Ascending aorta (tissue), 2 donors: ENCODE measurements at regions not wholly inside any gene's neighbourhood (a gene's known extent, or its start where the extent isn't known, plus 50 kb on each side); places are given as distances from the start of the nearest gene placed in this dataset.

Experiments used
- DNase-seq, 2 donors: peaks; one replicate each; pipeline ENCODE4 v3.0.0-alpha.2; 2019; ENCODE audit warnings: low spot score in 2 of 2
- H3K27ac ChIP-seq, 2 donors: fragments of 200-600 bp; sonication (generic); one replicate each; pipeline ENCODE4 v1.5.1; 2016 to 2017; ENCODE audit warnings: mild to moderate bottlenecking in 1 of 2
- H3K27me3 ChIP-seq: fragments of 200-600 bp; sonication (generic); one replicate; pipeline ENCODE4 v1.5.1; 2017
- H3K36me3 ChIP-seq, 2 donors: fragments of 200-600 bp; sonication (generic); one replicate each; pipeline ENCODE4 v1.5.1; 2016
- H3K4me1 ChIP-seq, 2 donors: fragments of 200-600 bp; sonication (generic); one replicate each; pipeline ENCODE4 v1.5.1; 2016 to 2017; ENCODE audit warnings: mild to moderate bottlenecking in 1 of 2
- H3K4me3 ChIP-seq, 2 donors: fragments of 200-600 bp; sonication (generic); one replicate each; pipeline ENCODE4 v1.5.1; 2016 to 2017; ENCODE audit warnings: mild to moderate bottlenecking in 1 of 2
- H3K9me3 ChIP-seq, 2 donors: fragments of 200-600 bp; sonication (generic); one replicate each; pipeline ENCODE4 v1.5.1; 2016
- intact Hi-C: fragments of 100-400 bp; cut with DNase I; formaldehyde crosslinking; loops from one replicate; pipeline ENCODE4 v1.15.1; 2023
- TF ChIP-seq, protein P1 (sequence below), 3 experiments: fragments of 200-600 bp in 2 of 3; fragments of 450-650 bp in 1 of 3; sonication (generic) in 2 of 3; IDR thresholded peaks; one replicate each; pipeline ENCODE4 v1.5.1; 2016 to 2019; ENCODE audit warnings: antibody characterized with exemption in 3 of 3, mild to moderate bottlenecking in 1 of 3, moderate library complexity in 1 of 3

DNA sequence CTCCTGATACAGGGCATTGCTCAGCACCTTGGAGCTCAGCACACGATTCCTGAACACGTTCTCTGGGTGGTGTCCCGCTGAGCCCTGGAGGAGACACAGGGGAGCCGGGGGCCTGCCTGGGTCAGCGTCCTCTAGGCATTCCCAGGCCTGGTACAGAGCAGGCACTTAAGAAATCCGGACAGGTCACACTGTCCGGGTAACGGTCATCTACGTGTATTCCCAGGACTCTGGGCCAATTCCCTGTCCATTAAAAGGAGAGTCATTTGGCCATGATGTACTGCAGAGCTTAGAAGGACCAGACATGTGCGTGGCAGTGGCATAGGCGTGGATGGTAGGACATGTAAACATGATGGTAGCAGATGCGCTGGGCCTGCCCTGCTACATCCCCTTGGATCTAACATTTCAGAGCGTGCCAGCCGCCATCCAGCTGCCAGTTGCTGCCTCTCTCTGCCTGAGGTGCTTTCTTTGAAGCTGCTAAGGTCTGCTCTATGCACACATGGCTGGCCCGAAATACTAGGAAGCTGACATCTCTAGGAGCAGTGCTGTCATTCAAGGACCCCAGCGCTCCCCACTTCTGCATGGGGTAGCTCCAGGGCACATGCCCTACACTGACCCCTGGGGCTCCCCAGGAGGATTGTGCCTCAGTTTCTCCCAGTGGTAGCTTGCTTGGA lies 273.1 kb upstream of the RTL1 start:
- TF ChIP-seq, protein P1, sequence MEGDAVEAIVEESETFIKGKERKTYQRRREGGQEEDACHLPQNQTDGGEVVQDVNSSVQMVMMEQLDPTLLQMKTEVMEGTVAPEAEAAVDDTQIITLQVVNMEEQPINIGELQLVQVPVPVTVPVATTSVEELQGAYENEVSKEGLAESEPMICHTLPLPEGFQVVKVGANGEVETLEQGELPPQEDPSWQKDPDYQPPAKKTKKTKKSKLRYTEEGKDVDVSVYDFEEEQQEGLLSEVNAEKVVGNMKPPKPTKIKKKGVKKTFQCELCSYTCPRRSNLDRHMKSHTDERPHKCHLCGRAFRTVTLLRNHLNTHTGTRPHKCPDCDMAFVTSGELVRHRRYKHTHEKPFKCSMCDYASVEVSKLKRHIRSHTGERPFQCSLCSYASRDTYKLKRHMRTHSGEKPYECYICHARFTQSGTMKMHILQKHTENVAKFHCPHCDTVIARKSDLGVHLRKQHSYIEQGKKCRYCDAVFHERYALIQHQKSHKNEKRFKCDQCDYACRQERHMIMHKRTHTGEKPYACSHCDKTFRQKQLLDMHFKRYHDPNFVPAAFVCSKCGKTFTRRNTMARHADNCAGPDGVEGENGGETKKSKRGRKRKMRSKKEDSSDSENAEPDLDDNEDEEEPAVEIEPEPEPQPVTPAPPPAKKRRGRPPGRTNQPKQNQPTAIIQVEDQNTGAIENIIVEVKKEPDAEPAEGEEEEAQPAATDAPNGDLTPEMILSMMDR (IDR thresholded peaks at IDR 0.05): no peak
- Histone ChIP-seq H3K9me3 (no peaks in the 10 kb centered on the region), H3K4me3 (no peak overlapping the region), H3K4me1 (no peaks in the 10 kb centered on the region), H3K27ac (no peak overlapping the region), H3K36me3 (no peaks in the 10 kb centered on the region), H3K27me3 (no peaks in the 10 kb centered on the region)
- intact Hi-C loops: no loop called here
- no peak for DNase-seq

GRCh38 chr14:101177301-101177971 lies 273.9 kb upstream of the RTL1 start:
- Histone ChIP-seq H3K4me1 (no peaks in the 10 kb centered on the region), H3K27me3 (no peaks in the 10 kb centered on the region), H3K4me3 (no peak overlapping the region), H3K9me3 (no peaks in the 10 kb centered on the region), H3K27ac (no peak overlapping the region), H3K36me3 (no peaks in the 10 kb centered on the region)
- intact Hi-C loops: no loop called here
- TF ChIP-seq, protein P1 (IDR thresholded peaks at IDR 0.05): no peak
- DNase-seq: no peak

- intact Hi-C loops: no loop called here
These were observed 274.9 kb upstream of the RTL1 start for GRCh38 chr14:101178184-101179072.

GRCh38 chr14:101179691-101180211 lies 276.2 kb upstream of the RTL1 start:
- H3K9me3 ChIP-seq: no peaks in the 10 kb centered on the region
- no peak overlapping the region for H3K27ac ChIP-seq
- no peaks in the 10 kb centered on the region for H3K4me1 ChIP-seq
- DNase-seq: no peak
- H3K27me3 ChIP-seq: no peaks in the 10 kb centered on the region
- TF ChIP-seq, protein P1 (IDR thresholded peaks at IDR 0.05): no peak
- intact Hi-C loops: no loop called here
- H3K4me3 ChIP-seq: no peak overlapping the region
- H3K36me3 ChIP-seq: no peaks in the 10 kb centered on the region

More at GRCh38 chr14:101178184-101179072, 274.9 kb upstream of the RTL1 start:
- Histone ChIP-seq H3K9me3 (no peaks in the 10 kb centered on the region), H3K36me3 (no peaks in the 10 kb centered on the region), H3K4me3 (no peak overlapping the region), H3K27ac (no peak overlapping the region), H3K27me3 (no peaks in the 10 kb centered on the region), H3K4me1 (no peaks in the 10 kb centered on the region)
- TF ChIP-seq, protein P1 (IDR thresholded peaks at IDR 0.05): no peak
- DNase-seq: no peak

DNA sequence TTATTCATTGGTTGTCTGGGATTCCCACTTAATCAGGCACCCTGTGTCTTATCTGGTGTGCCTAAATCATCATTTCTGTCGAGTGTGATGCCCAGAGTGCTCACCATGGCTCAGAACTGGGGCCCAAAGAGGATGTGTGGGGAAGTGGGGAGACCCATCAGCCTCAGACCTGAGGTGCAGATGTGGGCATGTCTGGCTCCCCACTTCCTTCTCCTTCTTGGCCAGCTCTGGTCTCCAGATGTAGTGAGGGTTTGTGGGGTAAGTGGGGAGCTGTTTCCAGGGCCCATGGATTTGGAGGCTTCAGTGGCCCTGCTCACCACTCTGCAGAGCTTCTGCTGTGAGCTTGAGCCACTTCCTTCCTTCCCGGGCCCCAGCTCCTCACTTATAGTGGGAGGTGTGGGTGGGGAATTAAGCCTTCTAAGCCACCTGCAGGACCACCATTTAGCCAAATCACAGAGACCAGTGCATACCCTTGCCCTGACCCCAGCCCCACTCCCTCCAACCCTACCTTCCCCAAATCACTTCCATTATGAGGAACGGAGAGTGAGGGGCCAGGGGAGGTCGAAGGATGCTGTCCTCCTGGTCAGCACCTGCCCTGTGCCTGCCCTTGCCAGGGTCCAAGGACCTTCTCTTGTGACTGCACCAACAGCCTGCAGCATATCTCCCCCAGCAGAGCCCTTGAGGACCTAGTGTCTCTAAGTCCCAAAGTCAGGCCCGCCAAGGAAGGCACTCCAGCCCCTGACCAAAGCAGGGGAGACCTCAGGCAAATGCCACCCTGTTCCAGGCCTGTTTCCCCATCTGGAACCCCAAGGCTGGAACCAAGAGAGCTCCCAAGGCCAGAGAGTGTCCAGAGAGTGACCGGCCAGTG lies 278.2 kb upstream of the RTL1 start:
- H3K4me3 ChIP-seq: no peak overlapping the region
- no peak overlapping the region for H3K27ac ChIP-seq
- no peaks in the 10 kb centered on the region for H3K4me1 ChIP-seq
- no peaks in the 10 kb centered on the region for H3K27me3 ChIP-seq
- no peaks in the 10 kb centered on the region for H3K36me3 ChIP-seq
- intact Hi-C loops: no loop called here
- TF ChIP-seq, protein P1 (IDR thresholded peaks at IDR 0.05): no peak
- H3K9me3 ChIP-seq: no peaks in the 10 kb centered on the region
- DNase-seq: no peak
